ENCODE measurements at regions not wholly inside any gene's neighbourhood (a gene's known extent, or its start where the extent isn't known, plus 50 kb on each side); places are given as distances from the start of the nearest gene placed in this dataset.

DNA sequence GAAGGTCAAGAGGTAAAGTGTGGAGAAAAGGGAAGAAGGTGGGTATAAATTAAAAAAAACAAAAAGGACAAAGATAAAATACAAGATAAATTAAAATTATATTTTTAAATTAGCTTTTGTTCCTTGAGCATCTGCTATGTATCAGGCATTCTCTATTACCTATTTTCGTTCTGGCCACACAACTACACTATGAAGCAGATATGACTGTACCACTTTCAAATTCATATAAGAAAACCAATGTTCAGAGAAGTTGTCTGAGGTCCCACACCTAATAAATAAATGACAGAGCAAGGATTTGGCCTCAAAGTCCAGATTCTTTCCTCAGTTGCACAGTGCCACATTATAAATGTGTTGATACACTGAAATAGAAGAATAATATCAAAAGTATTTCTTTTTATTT is 103.8 kb upstream of the PCDH15 start:
- TF ChIP-seq IRF2 (CRISPR knock-in tag; IDR thresholded peaks at IDR 0.05; ENCODE audit: borderline replicate concordance, low read depth) (no peak), ZNF121 (CRISPR knock-in tag; IDR thresholded peaks at IDR 0.05) (no peak), SP1 (CRISPR knock-in tag; conservative IDR thresholded peaks at IDR 0.05) (no peak), ATF1 (CRISPR knock-in tag; IDR thresholded peaks at IDR 0.05) (no peak), MXD4 (CRISPR knock-in tag; IDR thresholded peaks at IDR 0.05; ENCODE audit: borderline replicate concordance) (no peak)
- TF ChIP-seq, protein P1, sequence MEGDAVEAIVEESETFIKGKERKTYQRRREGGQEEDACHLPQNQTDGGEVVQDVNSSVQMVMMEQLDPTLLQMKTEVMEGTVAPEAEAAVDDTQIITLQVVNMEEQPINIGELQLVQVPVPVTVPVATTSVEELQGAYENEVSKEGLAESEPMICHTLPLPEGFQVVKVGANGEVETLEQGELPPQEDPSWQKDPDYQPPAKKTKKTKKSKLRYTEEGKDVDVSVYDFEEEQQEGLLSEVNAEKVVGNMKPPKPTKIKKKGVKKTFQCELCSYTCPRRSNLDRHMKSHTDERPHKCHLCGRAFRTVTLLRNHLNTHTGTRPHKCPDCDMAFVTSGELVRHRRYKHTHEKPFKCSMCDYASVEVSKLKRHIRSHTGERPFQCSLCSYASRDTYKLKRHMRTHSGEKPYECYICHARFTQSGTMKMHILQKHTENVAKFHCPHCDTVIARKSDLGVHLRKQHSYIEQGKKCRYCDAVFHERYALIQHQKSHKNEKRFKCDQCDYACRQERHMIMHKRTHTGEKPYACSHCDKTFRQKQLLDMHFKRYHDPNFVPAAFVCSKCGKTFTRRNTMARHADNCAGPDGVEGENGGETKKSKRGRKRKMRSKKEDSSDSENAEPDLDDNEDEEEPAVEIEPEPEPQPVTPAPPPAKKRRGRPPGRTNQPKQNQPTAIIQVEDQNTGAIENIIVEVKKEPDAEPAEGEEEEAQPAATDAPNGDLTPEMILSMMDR (IDR thresholded peaks at IDR 0.05), result no peak
- TF ChIP-seq, protein P2, sequence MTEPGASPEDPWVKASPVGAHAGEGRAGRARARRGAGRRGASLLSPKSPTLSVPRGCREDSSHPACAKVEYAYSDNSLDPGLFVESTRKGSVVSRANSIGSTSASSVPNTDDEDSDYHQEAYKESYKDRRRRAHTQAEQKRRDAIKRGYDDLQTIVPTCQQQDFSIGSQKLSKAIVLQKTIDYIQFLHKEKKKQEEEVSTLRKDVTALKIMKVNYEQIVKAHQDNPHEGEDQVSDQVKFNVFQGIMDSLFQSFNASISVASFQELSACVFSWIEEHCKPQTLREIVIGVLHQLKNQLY (CRISPR knock-in tag; IDR thresholded peaks at IDR 0.05), result no peak

Measured in WTC11 (cell line).